ENCODE measurements at regions not wholly inside any gene's neighbourhood (a gene's known extent, or its start where the extent isn't known, plus 50 kb on each side); places are given as distances from the start of the nearest gene placed in this dataset.

DNA sequence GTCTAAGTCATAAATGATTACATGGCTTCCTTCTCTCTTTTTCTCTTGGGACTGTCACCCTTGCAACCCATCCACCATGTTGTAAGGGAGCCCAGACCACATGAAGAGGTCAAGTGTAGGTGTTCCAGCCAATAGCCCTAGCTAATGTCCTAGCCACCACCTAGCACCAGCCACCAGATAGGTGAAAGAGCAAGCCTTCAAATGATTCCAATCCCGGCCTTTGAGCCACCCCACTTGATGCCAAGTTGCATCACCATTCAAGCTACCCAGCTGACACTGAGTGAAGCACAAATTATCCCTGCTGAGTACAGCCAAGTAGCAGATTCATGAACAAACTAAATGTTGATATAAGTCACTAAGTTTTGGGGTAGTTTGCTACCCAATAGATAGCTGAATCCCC, 274.3 kb downstream of the BCOR start:
- 70% methylated on average over 1 of the region's 1 CpG; no CpG with 5 or more reads in 1 of the 2 donors for WGBS, 2 donors (ENCODE audit: low coverage in 1 of 2)
- TF ChIP-seq, protein P1, sequence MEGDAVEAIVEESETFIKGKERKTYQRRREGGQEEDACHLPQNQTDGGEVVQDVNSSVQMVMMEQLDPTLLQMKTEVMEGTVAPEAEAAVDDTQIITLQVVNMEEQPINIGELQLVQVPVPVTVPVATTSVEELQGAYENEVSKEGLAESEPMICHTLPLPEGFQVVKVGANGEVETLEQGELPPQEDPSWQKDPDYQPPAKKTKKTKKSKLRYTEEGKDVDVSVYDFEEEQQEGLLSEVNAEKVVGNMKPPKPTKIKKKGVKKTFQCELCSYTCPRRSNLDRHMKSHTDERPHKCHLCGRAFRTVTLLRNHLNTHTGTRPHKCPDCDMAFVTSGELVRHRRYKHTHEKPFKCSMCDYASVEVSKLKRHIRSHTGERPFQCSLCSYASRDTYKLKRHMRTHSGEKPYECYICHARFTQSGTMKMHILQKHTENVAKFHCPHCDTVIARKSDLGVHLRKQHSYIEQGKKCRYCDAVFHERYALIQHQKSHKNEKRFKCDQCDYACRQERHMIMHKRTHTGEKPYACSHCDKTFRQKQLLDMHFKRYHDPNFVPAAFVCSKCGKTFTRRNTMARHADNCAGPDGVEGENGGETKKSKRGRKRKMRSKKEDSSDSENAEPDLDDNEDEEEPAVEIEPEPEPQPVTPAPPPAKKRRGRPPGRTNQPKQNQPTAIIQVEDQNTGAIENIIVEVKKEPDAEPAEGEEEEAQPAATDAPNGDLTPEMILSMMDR (IDR thresholded peaks at IDR 0.05): no peak
- TF ChIP-seq POLR2A (IDR thresholded peaks at IDR 0.05) (no peak), EP300 (IDR thresholded peaks at IDR 0.05; ENCODE audit: low read depth) (no peak), POLR2AphosphoS5 (IDR thresholded peaks at IDR 0.05) (no peak)
- Histone ChIP-seq H3K27ac (no peak overlapping the region), H3K4me3 (no peak overlapping the region), H3K27me3 (peaks cover 20% of the 10 kb centered on the region), H3K36me3 (no peaks in the 10 kb centered on the region), H3K9me3 (no peaks in the 10 kb centered on the region), H3K4me1 (peaks cover 0 to 10% (median 0%) of the 10 kb centered on the region in 4 donors)
- intact Hi-C loops (cut with DNase I; ENCODE audit: low total_unique reads) (no loop called here), in situ Hi-C loops (cut with MboI; ENCODE audit: low pct_ligation_motif_present in 1 of 4, low pct_unique_long_range_greater_than_20kb in 1 of 4, low sequenced_read_pairs in 3 of 4) (no loop called here)
- no peak for DNase-seq

DNA sequence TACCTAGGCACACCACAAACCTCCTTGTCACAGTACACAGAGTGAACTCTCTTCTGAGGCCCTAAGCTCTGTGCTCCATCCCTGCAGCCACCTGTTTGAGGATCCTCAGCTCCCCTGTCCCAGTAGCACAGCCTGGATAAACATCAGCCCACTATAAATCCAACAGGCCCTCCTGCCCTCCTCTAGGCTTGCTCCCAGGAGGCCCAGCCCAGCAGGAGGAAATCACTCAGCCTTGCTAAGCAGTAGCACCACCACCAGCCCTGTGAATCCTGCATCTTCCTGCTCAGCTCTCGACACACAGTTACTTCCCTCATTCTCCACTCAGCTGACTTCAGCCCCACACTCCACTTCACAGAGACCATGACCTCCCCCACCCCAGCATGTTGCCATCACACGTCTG, 273.9 kb downstream of the BCOR start:
- Histone ChIP-seq H3K4me3 (no peak overlapping the region), H3K27me3 (peaks cover 20% of the 10 kb centered on the region), H3K36me3 (no peaks in the 10 kb centered on the region), H3K9me3 (no peaks in the 10 kb centered on the region), H3K27ac (no peak overlapping the region), H3K4me1 (peaks cover 0 to 10% (median 0%) of the 10 kb centered on the region in 4 donors)
- intact Hi-C loops (cut with DNase I; ENCODE audit: low total_unique reads): no loop called here
- WGBS, 2 donors (ENCODE audit: low coverage in 1 of 2): 40% methylated on average over 2 of the region's 2 CpGs; no CpG with 5 or more reads in 1 of the 2 donors
- in situ Hi-C loops (cut with MboI; ENCODE audit: low pct_ligation_motif_present in 1 of 4, low pct_unique_long_range_greater_than_20kb in 1 of 4, low sequenced_read_pairs in 3 of 4): no loop called here
- no peak for DNase-seq
- TF ChIP-seq, protein P1 (IDR thresholded peaks at IDR 0.05): no peak
- TF ChIP-seq EP300 (IDR thresholded peaks at IDR 0.05; ENCODE audit: low read depth): no peak
- TF ChIP-seq POLR2A (IDR thresholded peaks at IDR 0.05): no peak
- TF ChIP-seq POLR2AphosphoS5 (IDR thresholded peaks at IDR 0.05): no peak

DNA sequence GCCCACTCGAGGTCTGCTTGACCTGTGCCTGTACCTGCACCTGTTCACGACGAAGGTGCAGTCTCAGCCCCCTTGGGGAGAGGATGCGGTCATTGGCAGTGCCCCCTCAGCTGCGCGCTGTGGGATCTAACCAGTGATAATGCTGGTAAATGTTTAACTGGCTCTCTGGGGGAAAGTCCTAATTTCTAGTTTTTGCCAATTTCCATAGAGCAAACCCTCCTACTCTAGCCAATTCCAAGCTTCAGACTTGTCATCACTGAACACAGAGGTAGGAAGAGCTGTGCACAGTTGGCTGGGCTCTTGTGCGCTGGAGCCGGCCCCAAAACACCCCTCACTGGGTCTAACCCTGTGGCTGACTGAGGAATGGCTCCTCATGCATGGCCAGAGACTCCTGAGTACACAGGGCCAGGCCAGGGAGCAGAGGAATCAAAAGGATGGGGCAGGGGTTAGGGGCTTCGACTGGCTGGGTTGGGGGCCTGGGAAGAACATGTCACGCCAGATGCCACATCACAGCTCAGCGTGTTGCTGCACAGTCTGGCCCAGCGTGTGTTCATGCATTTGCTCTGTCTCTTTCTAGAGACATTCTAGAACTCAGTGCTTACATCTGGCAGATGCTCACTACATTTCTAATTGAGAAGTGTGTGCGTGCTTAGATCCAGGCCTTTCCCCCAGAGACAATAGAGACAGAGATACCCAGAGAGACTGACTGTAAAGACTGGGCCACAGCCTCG, 270.8 kb downstream of the BCOR start:
- H3K9me3 ChIP-seq: no peaks in the 10 kb centered on the region
- intact Hi-C loops (cut with DNase I; ENCODE audit: low total_unique reads): no loop called here
- 79% methylated on average over 14 of the region's 14 CpGs; no CpG with 5 or more reads in 1 of the 2 donors for WGBS, 2 donors (ENCODE audit: low coverage in 1 of 2)
- H3K27me3 ChIP-seq: peaks cover under 1% of the 10 kb centered on the region
- H3K36me3 ChIP-seq: no peaks in the 10 kb centered on the region
- H3K4me1 ChIP-seq: no peaks in the 10 kb centered on the region
- in situ Hi-C loops (cut with MboI; ENCODE audit: low pct_ligation_motif_present in 1 of 4, low pct_unique_long_range_greater_than_20kb in 1 of 4, low sequenced_read_pairs in 3 of 4): no loop called here
- DNase-seq: no peak
- no peak overlapping the region for H3K27ac ChIP-seq
- H3K4me3 ChIP-seq: no peak overlapping the region
- TF ChIP-seq POLR2A (IDR thresholded peaks at IDR 0.05) (no peak), EP300 (IDR thresholded peaks at IDR 0.05; ENCODE audit: low read depth) (no peak), POLR2AphosphoS5 (IDR thresholded peaks at IDR 0.05) (no peak)
- TF ChIP-seq, protein P1 (IDR thresholded peaks at IDR 0.05): no peak

DNA sequence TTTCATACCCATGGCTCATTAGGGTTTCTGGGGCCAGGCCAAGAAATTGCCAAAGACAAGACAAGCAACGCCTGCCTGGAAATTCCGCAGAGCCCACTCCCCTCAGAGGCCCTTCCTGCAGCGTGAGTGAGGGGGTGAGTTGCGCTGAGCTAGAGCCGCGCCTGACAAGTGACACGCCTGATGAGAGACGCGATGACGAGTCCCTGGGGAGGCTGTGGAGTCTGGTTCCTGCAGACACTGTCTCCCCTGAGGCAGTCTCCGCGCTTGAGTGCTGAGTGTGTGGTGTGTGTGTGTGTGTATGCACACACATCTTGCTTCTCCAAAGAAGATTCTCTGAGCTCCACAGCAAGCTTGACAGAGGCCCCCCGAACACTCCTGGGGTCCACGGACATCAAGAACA, 269.8 kb downstream of the BCOR start:
- TF ChIP-seq, protein P1 (IDR thresholded peaks at IDR 0.05): no peak
- TF ChIP-seq POLR2A (IDR thresholded peaks at IDR 0.05) (no peak), POLR2AphosphoS5 (IDR thresholded peaks at IDR 0.05) (no peak), EP300 (IDR thresholded peaks at IDR 0.05; ENCODE audit: low read depth) (no peak)
- in situ Hi-C loops (cut with MboI; ENCODE audit: low pct_ligation_motif_present in 1 of 4, low pct_unique_long_range_greater_than_20kb in 1 of 4, low sequenced_read_pairs in 3 of 4) (no loop called here), intact Hi-C loops (cut with DNase I; ENCODE audit: low total_unique reads) (no loop called here)
- 80% methylated on average over 14 of the region's 14 CpGs; no CpG with 5 or more reads in 1 of the 2 donors for WGBS, 2 donors (ENCODE audit: low coverage in 1 of 2)
- H3K4me1 ChIP-seq: no peaks in the 10 kb centered on the region
- no peak for DNase-seq
- no peak overlapping the region for H3K27ac ChIP-seq
- no peak overlapping the region for H3K4me3 ChIP-seq
- H3K9me3 ChIP-seq: no peaks in the 10 kb centered on the region
- no peaks in the 10 kb centered on the region for H3K36me3 ChIP-seq
- H3K27me3 ChIP-seq: no peaks in the 10 kb centered on the region

Measured in transverse colon (tissue), 4 donors.